Skeletal muscle cell (primary cell): ENCODE measurements at regions not wholly inside any gene's neighbourhood (a gene's known extent, or its start where the extent isn't known, plus 50 kb on each side); places are given as distances from the start of the nearest gene placed in this dataset.
"Not testable (repeated sequence)": the region's sequence is repeated elsewhere in the genome, so short reads cannot be mapped to it uniquely, and the experiment has no call there.

Experiments
- DNase-seq: peaks from one replicate; pipeline ENCODE4 v3.0.0-alpha.2; 2010; ENCODE audit warnings: low read depth
- H3K4me3 ChIP-seq: 2 replicates; pipeline ENCODE4 v1.5.1; 2011; ENCODE audit warnings: low read depth, mild to moderate bottlenecking, control low read depth, low read length, moderate library complexity

- DNase-seq: no peak
- no peak overlapping the region for H3K4me3 ChIP-seq
Measured at GRCh38 chr3:20488151-20488550, 302.1 kb upstream of the SGO1 start.

GRCh38 chr3:20484126-20484525 is 298.1 kb upstream of the SGO1 start:
- DNase-seq: no peak
- no peak overlapping the region for H3K4me3 ChIP-seq

- no peak for DNase-seq
Measured at GRCh38 chr3:20482350-20482749, 296.3 kb upstream of the SGO1 start.

GRCh38 chr3:20480786-20481365 is 294.9 kb upstream of the SGO1 start:
- no peak overlapping the region for H3K4me3 ChIP-seq
- DNase-seq: no peak

More at GRCh38 chr3:20482350-20482749, 296.3 kb upstream of the SGO1 start:
- H3K4me3 ChIP-seq: no peak overlapping the region

- H3K4me3 ChIP-seq: no peak overlapping the region
- DNase-seq: no peak
Measured at GRCh38 chr3:20478436-20478835, 292.4 kb upstream of the SGO1 start.

- not testable (repeated sequence) for H3K4me3 ChIP-seq, DNase-seq
Measured at GRCh38 chr3:20464237-20464636, 278.2 kb upstream of the SGO1 start.

GRCh38 chr3:20462723-20463122 is 276.7 kb upstream of the SGO1 start:
- H3K4me3 ChIP-seq: no peak overlapping the region
- no peak for DNase-seq

GRCh38 chr3:20462226-20462625 is 276.2 kb upstream of the SGO1 start:
- no peak overlapping the region for H3K4me3 ChIP-seq
- peak; percentile 6 for DNase-seq

DNA sequence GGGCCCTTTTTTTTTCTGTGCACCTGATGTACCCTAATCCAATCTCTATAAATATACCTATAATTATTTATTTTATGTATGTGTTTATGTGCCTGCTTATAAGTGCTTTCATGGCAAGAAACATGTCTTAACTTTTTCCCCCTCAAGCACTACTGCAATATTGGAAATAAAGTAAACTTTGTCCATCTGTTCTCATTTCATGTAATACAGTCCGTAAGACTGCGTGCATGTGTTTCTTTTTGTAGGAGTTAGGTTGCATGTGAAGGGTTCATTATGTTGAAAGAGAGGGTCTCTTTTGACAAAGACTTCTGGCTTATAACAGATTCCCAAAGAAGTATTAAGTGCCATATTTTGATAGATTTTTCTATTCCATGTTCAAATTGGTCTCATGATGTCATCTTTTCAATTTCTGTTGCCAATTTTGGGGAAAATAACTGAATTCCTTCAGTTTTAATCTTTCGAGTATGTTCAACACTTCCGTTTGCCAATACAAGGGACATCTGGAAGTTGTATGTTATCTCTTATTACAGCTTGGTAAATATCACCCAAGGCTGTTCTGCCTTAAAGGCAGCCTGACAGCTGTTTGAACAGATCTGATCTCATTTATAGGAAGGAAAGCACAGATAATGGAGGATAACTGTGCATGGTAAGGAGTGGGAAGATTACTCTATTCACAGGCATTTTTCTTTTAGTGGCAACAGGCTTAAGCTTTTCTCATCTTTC is 273.1 kb upstream of the SGO1 start:
- no peak for DNase-seq
- H3K4me3 ChIP-seq: no peak overlapping the region

GRCh38 chr3:20456511-20456910 is 270.5 kb upstream of the SGO1 start:
- DNase-seq: no peak
- H3K4me3 ChIP-seq: no peak overlapping the region

DNA sequence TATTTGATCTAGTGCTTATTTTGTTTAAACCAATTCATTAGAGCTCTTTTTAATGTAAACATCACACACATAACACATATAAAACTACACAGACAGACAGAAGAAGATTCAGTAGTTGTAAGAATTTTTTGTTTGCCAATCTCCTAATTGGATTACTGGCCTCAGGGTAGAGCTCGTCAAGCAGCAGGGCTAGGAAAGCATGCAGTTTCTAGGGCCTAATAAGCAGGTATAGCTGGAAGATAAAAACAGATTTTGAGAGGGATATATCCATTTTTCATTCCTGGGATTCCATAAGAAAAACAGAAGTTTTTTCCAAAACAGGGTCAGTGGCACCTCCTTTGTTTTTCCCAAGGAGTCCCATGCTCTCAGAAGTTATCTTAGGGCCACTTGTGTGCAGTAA is 265.2 kb upstream of the SGO1 start:
- no peak for DNase-seq
- no peak overlapping the region for H3K4me3 ChIP-seq

DNA sequence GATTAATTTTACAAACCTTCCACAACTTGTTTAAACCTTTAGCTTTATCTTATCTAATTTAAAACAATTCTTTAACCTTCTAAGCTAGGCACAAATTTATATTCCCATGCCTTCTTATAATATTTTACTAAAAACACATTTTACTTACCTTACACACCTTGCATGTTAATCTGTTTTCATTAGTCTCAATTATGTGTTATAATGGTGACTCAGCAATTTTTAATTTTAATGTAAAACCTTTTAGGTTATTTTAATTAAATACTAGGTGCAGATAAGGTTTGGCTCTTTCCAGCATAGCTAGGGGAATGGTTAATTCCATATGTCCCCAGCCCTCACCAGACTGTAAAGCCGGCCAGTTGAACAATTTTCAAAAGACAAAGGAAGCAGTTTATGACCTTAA is 264.6 kb upstream of the SGO1 start:
- DNase-seq: no peak
- H3K4me3 ChIP-seq: no peak overlapping the region

GRCh38 chr3:20442846-20443245 is 256.8 kb upstream of the SGO1 start:
- H3K4me3 ChIP-seq: no peak overlapping the region
- DNase-seq: no peak

GRCh38 chr3:20427268-20427667 is 241.3 kb upstream of the SGO1 start:
- not testable (repeated sequence) for DNase-seq, H3K4me3 ChIP-seq

DNA sequence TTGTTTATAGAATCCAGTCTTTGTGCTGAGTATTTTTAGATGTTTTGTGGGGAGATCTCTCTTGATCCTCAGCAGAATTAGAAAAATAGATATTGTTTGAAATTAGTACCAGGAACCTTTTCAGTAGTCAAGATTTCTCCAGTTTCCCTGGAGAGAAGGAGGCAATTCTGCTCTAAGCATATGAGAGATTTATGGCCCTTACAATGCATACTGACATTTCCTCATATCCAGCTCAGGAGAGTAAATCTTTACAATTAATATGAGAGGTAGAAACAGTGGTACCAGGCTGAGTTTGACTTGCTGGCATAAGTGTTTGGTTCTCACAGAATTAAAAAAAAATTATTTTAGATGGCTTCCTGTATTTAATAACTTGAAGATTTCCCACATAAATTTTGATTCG is 239.1 kb upstream of the SGO1 start:
- no peak for DNase-seq

GRCh38 chr3:20424086-20424485 is 238.1 kb upstream of the SGO1 start:
- H3K4me3 ChIP-seq: no peak overlapping the region
- no peak for DNase-seq

More for the DNA sequence above, 239.1 kb upstream of the SGO1 start:
- H3K4me3 ChIP-seq: no peak overlapping the region

GRCh38 chr3:20422391-20422790 is 236.4 kb upstream of the SGO1 start:
- no peak overlapping the region for H3K4me3 ChIP-seq
- DNase-seq: no peak

GRCh38 chr3:20417388-20418108 is 231.5 kb upstream of the SGO1 start:
- no peak for DNase-seq
- H3K4me3 ChIP-seq: no peak overlapping the region

- peak; percentile 81 for DNase-seq
- no peak overlapping the region for H3K4me3 ChIP-seq
Measured at GRCh38 chr3:20406611-20407011, 220.6 kb upstream of the SGO1 start.

DNA sequence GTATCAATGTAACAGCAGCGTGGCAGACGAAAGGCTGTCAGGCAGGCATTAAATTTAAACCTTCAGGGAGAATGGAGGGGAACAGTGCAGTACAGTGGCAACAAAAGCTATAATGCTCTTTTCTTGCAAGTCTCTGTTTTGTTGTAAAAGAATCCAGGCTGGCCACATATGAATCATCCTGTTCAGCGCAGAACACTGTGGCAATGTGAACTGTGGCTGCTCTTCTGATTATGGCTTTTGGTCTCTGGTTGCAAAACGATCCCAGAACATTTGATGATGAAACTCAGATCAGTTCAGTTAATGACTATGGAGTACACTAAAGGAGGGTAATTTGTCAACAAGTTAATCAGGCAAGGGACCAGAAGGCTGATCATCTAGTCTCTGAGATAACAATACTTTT is 219.7 kb upstream of the SGO1 start:
- H3K4me3 ChIP-seq: no peak overlapping the region
- peak; percentile 87 for DNase-seq

DNA sequence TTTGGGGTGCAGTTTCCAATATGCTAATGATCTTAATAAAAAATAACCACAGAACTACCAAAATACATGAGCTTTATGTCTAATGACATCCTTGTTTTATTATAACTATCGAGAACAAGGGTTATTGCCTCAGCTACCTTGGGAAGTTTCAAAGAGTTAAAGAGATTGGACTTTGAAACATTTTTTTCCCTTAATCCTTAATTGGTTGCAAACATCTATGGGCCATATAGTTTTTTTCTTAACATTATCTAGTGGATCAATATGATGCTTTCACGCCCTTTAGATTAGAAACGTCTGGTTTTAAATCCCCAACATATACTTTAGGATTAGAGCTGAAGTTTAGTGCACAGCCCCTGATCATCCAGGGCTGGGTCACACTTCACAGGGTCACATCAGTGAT is 219.2 kb upstream of the SGO1 start:
- no peak overlapping the region for H3K4me3 ChIP-seq
- DNase-seq: no peak
